GM19438 (cell line): ENCODE measurements at regions not wholly inside any gene's neighbourhood (a gene's known extent, or its start where the extent isn't known, plus 50 kb on each side); places are given as distances from the start of the nearest gene placed in this dataset.

ENCODE experiments used
- ATAC-seq: cut with Tn5 transposase; IDR thresholded peaks from one replicate; pipeline ENCODE4 v1.9.1; 2021; ENCODE audit warnings: low read depth; ENCODE audit not compliant: unreplicated experiment

DNA sequence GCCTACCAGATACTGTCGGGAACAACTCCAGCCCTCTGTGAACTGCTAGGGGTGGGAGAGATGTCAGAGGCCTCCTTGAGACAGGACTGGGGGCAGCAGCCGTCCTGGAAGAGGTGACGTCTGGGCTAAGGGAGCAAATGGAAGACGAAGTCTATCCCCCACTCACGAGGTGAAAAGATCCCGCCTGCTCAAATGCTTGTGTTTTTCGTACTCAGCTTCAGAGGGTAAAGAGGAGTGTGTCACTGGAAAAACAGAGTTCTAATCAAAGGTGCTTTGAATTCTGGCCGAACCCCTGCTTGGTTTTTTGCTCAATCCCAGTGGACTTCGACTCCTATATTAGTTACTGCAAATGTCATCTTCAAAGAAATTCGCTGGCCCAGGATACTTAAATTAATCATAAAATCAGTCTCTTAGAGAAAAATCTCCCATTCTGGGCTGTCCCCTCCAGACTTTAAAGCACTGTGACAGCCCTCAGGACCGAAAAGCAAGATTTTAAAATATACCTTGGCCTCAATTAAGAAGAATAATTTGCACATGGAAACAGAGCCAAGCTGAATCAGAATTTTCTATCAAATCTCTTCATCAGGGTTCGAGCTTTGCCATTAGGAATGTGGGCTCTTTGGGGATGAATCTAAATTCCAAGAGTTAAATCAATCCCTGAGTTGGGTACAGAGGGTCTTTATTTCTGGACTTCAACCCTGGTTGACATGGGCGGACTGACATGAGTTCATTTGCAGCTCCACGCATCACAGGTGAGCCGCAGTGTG lies 61.8 kb upstream of the AFDN start:
- ATAC-seq = no peak

DNA sequence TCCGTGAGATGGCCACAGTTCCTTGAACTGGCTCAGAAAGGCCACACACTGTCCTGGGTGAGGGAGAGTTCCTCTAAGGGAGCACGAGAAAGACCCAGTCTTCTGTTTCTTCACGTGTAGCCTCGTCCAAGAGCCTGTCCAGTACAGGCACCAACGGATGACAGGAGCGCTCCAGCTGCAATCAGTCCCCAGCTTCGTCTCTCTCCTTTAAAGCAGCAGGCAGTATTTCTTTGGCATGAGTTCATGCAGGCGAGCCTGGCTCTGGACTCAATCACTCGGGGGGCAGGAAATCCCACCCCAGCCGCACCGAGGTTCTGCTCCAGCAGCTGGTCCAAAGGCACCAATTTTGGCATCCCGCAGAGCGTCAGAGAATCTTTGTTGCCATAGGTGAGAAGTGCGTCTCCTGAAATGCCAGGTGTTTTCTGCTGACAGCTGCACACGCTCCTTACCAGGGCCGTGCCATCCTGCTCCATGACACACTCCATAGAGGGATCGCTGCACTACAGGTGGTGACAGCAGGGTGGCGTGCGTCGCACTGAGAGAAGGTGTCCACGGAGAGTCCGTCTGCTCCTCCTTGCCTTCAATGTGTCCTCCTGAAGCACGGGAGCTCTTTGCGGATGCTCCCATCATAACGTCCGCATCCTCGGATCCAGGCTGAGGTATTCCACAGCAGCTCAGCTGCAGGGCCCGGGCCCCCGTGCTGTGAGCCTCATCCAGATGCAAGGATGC lies 59.6 kb upstream of the AFDN start:
- no peak for ATAC-seq

DNA sequence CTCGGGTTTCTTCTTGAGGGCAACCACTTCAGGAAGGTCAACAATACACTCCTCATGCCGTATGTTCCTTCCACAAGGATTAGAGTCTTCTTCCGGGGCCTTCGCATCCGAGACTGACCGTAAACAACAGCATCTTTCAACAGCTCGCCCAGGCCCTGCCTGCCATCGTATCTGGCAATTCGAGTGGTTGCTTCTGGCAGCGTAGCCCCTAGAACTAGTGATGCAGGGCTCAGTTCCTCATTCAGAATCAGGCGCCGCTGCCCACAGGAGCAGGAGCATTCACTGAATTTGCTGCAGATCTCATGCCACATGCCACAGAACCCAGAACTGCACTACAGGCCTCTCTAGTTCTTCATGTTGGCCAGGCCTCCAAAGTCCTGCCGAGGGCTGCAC lies 59.0 kb upstream of the AFDN start:
- no peak for ATAC-seq

DNA sequence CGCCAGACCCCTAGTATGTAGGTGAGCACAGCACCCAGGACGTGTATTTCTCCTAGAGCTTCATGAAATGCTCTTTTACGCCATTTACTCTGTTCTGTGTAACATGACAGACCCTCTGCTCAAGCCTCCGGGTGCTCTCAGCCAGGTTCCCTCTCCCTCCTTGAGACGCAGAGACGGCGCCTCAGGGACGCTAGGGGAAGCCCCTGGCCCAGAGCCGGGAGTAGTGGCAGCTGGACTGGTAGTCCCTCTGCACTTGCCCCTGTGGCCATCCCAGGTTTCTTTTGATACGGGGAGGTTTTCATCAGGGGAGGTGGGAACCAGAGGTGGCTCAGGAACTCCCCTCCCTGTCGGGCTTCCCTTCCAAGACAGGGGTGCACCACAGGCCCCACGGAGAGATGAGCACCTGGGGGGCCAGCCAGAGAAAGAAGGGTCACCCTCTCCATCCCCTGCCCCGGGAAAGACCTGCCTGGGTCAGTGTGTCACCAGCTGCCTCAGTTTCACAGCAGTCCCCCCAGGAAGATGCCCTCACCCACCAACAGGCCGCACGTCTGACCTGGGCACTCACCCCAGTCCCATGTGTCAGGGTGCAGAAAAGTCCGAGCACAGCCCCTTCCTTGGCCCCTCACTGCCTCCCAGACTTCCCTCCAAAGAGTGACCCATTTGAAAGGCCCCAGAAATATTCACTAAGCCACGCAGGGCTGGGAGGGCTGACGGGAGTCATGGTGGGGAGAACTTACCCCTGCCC lies 58.1 kb upstream of the AFDN start:
- no peak for ATAC-seq

DNA sequence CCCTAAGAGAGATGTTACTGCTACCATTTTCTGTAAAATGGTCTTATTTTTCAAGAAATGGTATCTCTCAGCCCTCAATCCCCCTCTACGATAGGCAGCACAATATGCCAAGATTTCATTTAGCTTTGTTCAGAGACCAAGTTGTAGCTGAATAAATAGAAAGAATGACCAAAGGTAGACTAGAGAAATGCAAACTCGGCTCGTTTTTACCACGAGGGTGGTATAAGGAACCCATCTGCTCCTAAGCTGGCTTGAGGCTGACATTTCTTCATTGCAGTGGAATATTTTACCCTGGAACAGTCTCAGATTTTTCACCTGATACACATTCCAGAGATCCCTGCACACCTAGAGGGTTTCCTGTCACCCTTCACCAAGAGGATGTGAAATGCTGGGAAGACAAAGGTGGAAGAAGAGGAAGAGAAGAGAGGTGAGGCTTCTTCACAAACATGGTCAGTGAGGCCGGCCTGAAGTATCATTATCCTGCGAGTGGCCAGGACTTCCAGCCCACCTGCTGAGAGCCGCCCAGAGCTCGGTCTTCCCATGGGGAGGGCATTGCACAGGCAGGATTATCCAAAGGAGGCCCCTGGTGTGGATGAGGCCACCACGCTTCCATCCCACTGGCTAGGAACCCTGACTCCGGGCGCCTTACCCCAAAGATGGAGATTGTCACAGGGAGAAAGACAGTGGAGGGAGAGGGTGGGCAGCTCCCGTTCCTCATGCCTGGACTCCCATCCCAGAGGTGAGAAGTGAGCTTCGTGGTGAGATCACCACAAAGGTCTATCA lies 57.1 kb upstream of the AFDN start:
- no peak for ATAC-seq

DNA sequence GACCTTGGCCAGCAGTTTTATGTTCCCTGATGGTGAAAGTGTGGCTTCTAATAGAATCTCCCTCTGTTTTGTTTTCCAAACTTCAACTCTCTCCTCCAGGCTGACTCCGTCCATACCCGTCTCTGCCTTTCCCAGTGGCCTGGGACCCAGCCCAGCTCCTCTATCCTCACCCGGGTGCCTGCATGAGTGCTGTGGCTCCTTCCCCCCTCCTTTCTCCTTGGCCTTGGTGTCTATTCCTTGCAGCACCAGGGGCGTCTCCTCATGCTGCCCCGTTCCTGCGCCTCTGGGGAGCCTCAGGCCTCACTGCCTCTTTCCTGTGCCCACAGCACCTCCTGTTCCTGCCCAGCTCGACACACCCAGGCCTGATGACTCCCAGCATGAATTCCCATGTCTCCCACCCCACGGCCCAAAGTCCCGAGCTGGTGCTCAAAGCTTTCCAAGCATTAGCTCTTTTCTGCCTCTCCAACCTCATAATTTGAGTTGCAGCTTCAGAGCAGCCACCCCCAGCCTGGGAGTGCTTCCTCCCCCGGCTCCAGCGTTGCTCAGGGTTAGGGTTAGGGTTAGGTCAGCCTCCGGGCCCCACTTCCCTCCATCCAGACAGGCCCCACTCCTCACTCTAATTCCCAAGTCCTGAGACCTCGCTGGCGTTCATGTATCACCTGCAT lies 56.3 kb upstream of the AFDN start:
- no peak for ATAC-seq

DNA sequence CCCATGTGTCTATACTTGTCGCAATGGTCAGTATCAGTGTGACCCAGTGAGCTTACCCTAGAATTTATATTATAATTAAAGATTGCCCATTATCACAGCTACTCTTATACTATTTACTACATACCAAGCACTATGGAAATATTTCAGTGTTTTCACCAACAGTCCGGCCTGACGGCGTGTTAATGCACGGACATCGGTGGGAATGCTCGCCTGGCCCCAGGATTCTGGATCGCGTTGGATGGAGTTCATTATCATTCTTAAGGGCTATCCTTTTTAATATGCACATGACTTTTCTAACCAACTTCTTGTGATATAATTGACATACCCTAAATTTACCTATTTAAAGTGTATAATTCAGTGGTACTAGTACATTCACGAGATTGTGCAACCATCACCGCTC lies 51.8 kb upstream of the AFDN start:
- no peak for ATAC-seq

DNA sequence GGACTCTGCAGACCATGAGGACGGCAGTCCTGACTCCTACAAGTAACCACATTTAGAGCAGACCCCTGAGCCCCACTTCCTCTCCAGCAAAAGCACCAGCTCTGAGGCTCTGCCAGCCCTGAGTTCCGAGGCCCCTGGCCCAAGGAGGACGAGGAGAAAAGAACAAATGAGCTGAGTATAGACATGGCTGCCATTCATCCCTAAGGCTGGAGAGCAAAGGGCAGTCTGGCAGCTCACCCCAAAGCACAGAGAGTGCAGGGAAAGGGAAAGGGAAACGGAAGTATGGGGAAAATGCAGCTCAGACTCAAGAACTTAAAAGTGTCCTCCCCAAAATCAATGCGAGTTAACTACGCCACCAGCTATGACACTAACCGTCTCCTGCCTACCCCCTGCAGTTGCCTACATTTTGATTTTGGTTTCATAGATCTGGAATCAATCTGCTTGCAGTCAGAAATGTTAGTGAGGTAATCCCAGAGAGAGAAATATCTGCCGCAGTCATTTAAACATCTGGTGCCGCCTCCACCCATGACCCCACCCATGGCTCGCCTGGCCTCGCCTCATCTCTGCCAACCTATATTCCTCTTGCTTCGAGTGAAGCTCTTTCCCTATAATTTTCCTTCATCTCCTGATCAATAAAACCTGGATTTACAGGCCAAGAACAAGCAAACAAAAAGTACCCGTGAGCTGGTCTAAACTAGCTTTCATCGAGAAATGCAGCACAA lies 49.6 kb upstream of the AFDN start:
- no peak for ATAC-seq
